ENCODE measurements at regions not wholly inside any gene's neighbourhood (a gene's known extent, or its start where the extent isn't known, plus 50 kb on each side); places are given as distances from the start of the nearest gene placed in this dataset.

DNA sequence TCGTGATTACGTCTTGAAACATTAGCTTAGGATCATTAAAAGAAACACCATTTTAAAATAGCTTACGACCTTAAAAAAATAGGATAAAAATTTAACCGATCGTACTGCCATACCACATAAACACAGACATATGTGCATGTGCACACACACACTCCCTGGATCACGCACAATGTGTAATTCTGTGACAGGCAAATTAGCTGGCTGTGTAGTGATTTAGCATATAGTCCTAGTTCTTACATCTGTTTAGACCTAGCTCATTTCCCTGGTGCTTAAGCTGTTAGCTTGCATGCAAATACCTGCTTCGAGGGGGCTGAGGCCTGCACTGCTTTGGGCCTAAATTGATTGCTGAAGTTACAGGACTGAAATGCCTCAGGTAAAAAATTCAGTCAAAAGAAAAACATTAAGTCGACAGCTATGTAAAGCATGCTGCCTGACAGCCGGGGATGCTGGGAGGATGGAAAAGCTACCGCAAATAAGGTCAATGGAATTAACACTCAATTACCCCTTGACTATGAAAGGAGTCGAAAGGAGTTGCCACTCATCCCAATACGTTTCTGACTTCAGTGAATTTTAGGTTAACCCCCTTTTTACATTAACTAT is 267.1 kb upstream of the FZD8 start (continued):
- TF ChIP-seq CHD2 (IDR thresholded peaks at IDR 0.05; ENCODE audit: borderline replicate concordance, low read depth, low read length): no peak

DNA sequence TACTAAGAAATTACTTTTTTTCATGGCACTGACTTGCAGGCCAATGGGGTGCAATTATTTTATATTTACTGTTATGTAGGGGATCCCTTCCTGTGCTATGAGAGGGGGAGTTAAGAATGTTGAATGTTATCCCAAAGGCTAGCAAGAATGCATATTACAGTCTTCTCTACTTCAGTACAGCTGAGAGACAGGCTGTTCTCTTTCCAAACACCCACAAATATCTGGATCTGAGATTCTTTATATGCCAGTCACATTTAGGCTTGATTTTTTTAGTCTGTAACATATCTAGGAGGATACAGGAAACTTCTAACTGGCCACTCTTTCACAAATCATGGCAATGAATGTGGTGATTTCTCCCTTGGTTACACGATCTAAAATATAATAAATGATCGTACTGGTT is 266.4 kb upstream of the FZD8 start:
- no peaks in the 10 kb centered on the region for H3K4me1 ChIP-seq (ENCODE audit: control insufficient read depth, insufficient read depth, low read length)
- CTCF ChIA-PET: interaction anchor here (1.0 kb wide), 1 partner anchor 272 kb away, joined by 3 read pairs; no protein-coding TSS in a partner anchor
- RAD21 ChIA-PET (ENCODE audit: unreplicated experiment): no interaction called here
- H3K9me3 ChIP-seq (replicated peaks; ENCODE audit: control insufficient read depth, insufficient read depth, low read length): no peaks in the 10 kb centered on the region
- WGBS (ENCODE audit: insufficient coverage, insufficient replicate concordance, low lambda C conversion rate, missing lambda C conversion rate): 0% methylated on average over 2 of the region's 2 CpGs
- in situ Hi-C loops (cut with MboI) (no loop called here), intact Hi-C loops (cut with micrococcal nuclease; ENCODE audit: unreplicated experiment) (no loop called here)
- H3K36me3 ChIP-seq (ENCODE audit: control insufficient read depth in 2 of 2, insufficient read depth in 2 of 2, low read length in 1 of 2): no peaks in the 10 kb centered on the region
- POLR2A ChIA-PET: no interaction called here
- no peaks in the 10 kb centered on the region for H3K79me2 ChIP-seq (ENCODE audit: control insufficient read depth, insufficient read depth, low read length)
- H4K20me1 ChIP-seq (ENCODE audit: control insufficient read depth, insufficient read depth): no peaks in the 10 kb centered on the region
- no peak overlapping the region for H3K27ac ChIP-seq (ENCODE audit: control insufficient read depth, insufficient read depth)
- H3K4me3 ChIP-seq: no peak overlapping the region
- H3K27me3 ChIP-seq (replicated peaks in 1 of 2; ENCODE audit: control insufficient read depth in 2 of 2, insufficient read depth in 2 of 2, low read length in 1 of 2): no peaks in the 10 kb centered on the region
- SMC1A ChIA-PET (ENCODE audit: uncharacterized antibody, unreplicated experiment): interaction anchor here (0.8 to 1.4 kb wide), 2 partner anchors 23 to 74 kb away, joined by 3 to 4 read pairs; no protein-coding TSS in a partner anchor
- no peak for ATAC-seq
- no peak for TF ChIP-seq GATAD2B (conservative IDR thresholded peaks at IDR 0.05; ENCODE audit: low read depth)
- no peak for TF ChIP-seq SP1 (IDR thresholded peaks at IDR 0.05; ENCODE audit: low read depth, low read length)
- TF ChIP-seq IRF4 (IDR thresholded peaks at IDR 0.05; ENCODE audit: low read depth, low read length): no peak
- no peak for TF ChIP-seq RB1 (IDR thresholded peaks at IDR 0.05; ENCODE audit: borderline replicate concordance)
- no peak for TF ChIP-seq ESRRA (IDR thresholded peaks at IDR 0.05; ENCODE audit: low read length)
- no peak for TF ChIP-seq IKZF2 (IDR thresholded peaks at IDR 0.05)
- TF ChIP-seq, protein P1, sequence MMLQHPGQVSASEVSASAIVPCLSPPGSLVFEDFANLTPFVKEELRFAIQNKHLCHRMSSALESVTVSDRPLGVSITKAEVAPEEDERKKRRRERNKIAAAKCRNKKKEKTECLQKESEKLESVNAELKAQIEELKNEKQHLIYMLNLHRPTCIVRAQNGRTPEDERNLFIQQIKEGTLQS (IDR thresholded peaks at IDR 0.05; ENCODE audit: borderline replicate concordance, extremely low read depth, low read depth, low read length): no peak
- TF ChIP-seq NRF1 (conservative IDR thresholded peaks at IDR 0.05; ENCODE audit: low read depth, low read length): no peak
- no peak for TF ChIP-seq TAF1 (IDR thresholded peaks at IDR 0.05; ENCODE audit: borderline replicate concordance, low read depth, low read length)
- TF ChIP-seq, protein P2, sequence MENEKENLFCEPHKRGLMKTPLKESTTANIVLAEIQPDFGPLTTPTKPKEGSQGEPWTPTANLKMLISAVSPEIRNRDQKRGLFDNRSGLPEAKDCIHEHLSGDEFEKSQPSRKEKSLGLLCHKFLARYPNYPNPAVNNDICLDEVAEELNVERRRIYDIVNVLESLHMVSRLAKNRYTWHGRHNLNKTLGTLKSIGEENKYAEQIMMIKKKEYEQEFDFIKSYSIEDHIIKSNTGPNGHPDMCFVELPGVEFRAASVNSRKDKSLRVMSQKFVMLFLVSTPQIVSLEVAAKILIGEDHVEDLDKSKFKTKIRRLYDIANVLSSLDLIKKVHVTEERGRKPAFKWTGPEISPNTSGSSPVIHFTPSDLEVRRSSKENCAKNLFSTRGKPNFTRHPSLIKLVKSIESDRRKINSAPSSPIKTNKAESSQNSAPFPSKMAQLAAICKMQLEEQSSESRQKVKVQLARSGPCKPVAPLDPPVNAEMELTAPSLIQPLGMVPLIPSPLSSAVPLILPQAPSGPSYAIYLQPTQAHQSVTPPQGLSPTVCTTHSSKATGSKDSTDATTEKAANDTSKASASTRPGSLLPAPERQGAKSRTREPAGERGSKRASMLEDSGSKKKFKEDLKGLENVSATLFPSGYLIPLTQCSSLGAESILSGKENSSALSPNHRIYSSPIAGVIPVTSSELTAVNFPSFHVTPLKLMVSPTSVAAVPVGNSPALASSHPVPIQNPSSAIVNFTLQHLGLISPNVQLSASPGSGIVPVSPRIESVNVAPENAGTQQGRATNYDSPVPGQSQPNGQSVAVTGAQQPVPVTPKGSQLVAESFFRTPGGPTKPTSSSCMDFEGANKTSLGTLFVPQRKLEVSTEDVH (IDR thresholded peaks at IDR 0.05; ENCODE audit: low read depth, partially characterized antibody): no peak
- TF ChIP-seq, protein P3, sequence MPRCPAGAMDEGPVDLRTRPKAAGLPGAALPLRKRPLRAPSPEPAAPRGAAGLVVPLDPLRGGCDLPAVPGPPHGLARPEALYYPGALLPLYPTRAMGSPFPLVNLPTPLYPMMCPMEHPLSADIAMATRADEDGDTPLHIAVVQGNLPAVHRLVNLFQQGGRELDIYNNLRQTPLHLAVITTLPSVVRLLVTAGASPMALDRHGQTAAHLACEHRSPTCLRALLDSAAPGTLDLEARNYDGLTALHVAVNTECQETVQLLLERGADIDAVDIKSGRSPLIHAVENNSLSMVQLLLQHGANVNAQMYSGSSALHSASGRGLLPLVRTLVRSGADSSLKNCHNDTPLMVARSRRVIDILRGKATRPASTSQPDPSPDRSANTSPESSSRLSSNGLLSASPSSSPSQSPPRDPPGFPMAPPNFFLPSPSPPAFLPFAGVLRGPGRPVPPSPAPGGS (IDR thresholded peaks at IDR 0.05; ENCODE audit: borderline replicate concordance, insufficient read depth, low read depth, low read length, poor library complexity, severe bottlenecking): no peak
- TF ChIP-seq MYC (IDR thresholded peaks at IDR 0.05; ENCODE audit: insufficient read depth, insufficient read length, insufficient replicate concordance, low read length, severe bottlenecking): no peak
- no peak for TF ChIP-seq CHD1 (IDR thresholded peaks at IDR 0.05; ENCODE audit: low read depth, low read length)
- TF ChIP-seq POLR2A (IDR thresholded peaks at IDR 0.05; ENCODE audit: low read depth, low read length): no peak
- H3K4me2 ChIP-seq (ENCODE audit: control insufficient read depth, insufficient read depth): no peak overlapping the region
- no TSS peak for BruUV-seq (replicated peaks)
- no peak for FAIRE-seq
- H2AFZ ChIP-seq (ENCODE audit: control insufficient read depth, low read depth, low read length): no peak overlapping the region
- H3K9ac ChIP-seq (ENCODE audit: control insufficient read depth, insufficient read depth, low read length): no peak overlapping the region
- DNase-seq (ENCODE audit: low read depth, low spot score): no peak
